ENCODE measurements at regions not wholly inside any gene's neighbourhood (a gene's known extent, or its start where the extent isn't known, plus 50 kb on each side); places are given as distances from the start of the nearest gene placed in this dataset.

DNA sequence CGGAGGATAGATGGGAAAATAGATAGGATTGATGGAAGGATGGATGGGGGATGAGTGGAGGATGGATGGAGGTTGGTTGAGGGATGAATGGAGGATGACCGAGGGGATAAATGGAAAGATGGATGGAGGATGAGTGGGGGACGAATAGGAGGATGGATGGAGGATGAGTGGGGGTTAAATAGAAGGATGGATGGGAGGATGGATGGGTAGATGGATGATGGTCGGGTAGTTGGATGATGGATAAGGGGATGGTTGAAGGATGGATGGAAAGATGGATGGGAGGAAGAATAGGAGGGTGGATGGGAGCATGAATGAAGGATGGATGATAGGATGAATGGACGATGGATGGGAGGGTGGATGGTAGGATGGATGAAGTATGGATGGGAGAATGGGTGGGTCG lies 219.3 kb upstream of the IER5L start:
- no peak for DNase-seq

DNA sequence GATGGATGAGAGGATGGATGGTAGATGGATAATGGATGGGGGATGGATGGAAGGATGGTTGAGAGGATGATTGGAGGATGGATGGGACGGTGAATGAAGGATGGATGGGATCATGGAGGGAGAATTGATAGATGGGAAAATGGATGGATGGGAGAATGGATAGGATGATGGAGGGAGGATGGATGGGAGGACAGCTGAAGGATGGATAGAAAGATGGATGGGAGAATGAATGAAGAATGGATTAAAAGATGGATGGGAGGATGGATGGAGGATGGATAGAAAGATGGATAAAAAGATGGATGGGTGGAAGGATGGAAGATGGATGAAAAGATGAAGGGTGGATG lies 218.3 kb upstream of the IER5L start:
- no peak for DNase-seq

DNA sequence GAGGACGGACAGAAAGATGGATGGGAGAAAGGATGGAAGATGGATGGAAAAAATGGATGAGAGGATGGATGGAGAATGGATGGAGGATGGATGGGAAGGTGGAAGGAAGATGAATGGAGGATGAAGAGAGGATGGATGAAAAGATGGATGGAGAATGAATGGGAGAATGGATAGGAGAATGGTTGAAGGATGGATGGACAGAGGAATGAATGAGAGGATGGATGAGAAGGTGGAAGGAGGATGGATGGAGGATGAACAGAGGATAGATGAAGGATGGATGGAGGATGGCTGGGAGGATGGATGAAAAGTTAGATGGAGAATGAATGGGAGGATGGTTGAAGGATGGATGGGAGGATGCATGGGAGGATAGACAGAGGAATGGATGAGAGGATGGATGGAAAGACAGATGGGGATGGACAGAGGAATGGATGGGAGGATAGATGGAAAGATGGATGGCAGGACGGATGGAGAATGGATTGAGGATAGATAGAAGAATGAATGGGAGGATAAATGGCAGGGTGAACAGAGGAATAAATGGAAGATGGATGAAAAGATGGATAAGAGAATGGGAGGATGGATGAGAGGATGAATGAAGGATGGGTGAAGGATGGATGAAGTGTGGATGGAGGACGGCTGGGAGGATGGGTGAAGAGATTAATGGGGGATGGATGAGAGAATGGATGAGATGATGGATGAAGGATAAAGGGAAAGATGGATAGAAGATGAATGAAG lies 217.7 kb upstream of the IER5L start:
- no peak for DNase-seq

DNA sequence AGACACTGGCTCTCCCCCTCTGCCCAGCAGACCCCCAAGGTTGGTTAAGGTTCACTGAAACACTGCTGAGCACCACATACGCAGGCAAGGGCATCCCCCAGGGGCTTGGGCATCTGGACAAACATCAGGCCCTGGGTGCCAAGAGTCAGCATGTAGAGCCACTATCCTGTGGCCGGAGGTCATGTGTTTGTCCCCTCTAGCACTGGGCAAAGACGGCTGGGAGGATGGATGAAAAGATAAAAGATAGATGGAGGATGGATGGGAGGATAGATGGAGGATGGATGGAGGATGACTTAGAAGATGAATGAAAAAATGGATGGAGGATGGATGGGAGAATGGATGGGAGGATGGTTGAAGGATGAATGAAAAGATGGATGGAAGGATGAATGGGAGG lies 216.8 kb upstream of the IER5L start:
- no peak for DNase-seq

DNA sequence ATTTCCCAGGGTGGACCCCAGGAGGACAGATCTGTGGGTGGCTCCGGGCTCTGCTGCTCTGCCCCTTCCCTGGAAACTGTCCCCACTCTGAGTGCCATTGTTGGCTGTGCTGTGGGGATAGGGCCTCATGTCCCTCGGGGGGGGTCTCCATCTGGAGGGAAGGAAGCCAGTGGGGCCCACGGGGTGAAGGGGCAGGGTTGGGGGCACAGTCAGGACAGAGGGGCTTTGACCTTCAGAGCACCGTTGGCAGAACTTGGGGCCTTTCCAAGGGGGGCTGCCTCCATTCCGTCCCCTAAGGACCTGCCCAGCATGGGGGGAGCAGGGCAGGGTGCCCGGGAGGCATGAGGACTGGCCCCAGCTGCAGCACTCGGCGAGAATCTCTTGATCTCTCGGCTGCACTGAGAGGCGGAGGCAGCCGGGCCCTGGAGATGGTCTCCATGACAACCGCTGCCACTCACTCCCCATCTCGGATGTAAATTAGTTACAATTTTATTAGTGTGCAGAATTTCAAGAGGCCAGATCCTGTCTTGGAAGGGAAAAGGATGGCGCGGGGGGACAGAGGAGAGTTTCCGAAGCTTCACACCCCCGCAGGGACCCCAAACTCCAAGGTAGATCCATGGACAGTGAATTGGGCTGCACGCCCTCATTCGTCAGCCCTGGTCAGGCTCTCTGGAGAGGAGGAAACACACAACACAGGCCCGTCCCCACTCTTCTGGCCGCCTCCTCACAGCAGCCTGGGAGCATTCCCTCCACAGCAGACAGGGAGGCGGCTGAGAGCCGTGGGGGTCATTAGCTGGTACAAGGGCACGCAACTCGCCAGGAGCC lies 216.2 kb upstream of the IER5L start:
- DNase-seq, result no peak

DNA sequence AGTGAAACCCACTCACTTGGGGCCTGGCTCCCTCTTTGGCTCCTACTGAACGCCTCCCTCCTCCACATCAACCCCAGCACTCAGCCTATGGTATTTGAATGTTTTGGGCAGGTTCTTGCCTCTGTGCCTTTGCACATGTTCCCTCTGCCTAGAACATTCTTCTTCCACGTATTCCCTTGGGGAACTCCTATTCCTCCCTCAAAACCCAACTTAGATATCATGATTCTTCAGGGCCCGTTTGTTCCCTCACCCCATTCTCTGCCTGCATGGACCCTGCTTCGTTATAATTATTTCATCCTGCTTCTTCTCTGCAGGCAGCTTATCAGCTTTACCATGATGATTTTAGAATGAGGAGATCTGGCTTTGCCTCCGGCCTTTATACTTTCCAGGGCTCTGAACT lies 215.0 kb upstream of the IER5L start:
- no peak for DNase-seq

DNA sequence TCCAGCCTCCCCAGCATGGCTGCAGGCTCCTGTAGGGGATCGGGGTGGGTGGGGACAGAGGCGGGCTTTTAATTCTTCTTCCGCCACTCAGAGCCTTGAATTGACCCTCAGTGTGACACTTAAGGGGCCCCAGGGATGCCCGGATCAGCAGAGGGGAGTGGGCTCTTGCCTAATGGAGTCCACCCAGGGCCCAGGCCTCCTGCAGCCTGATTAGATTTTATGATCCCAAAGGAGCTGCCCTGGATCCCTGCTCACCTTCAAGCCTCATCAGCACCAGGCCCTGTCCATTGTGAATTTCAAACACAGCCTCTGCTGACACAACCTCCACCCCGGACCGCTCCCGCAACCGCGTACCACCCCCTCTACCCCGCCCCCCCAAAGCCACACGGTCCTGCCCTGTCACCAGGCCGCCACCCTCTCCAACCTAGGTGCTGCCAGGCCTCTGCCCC lies 214.1 kb upstream of the IER5L start:
- DNase-seq, result no peak

DNA sequence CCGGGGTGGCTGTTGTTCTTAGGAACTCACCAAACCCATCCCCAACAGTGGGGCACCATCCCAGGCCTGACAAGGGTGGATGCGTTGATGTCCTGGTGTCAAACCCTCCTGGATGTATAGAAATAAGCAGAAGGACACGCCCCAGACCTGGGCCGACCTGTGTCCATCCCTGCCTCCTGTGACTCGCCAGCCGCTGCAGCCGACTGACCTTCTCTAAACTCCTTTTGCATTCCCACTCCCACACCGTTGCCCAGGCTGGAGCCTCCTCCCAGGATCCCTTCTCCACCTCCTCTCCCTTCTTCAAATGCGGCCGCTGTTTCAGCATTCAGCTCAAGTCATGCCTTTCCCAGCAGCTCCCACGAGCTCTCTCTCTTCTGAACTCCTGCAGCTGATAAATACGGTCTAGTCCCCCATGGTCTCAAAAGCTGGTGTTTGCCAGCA lies 213.2 kb upstream of the IER5L start:
- DNase-seq, result no peak

DNA sequence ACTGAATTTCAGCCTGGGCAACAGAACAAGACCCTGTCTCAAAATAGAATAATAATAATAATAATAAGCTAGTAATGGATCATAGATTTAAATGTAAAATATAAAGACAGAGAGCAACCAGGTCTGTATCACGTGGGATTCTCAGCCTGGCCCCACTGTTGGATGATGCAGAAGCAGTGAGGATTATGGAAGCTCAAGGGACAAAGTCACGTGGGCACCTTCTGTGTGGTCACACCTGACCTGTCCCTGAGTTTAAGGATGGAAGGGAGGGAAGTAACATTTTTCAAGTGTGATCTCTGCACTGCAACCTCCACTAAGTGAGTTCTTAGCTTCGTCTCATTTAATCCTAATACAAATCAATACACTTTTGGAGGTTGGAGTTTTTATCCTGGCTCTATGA lies 212.5 kb upstream of the IER5L start:
- DNase-seq, result no peak

DNA sequence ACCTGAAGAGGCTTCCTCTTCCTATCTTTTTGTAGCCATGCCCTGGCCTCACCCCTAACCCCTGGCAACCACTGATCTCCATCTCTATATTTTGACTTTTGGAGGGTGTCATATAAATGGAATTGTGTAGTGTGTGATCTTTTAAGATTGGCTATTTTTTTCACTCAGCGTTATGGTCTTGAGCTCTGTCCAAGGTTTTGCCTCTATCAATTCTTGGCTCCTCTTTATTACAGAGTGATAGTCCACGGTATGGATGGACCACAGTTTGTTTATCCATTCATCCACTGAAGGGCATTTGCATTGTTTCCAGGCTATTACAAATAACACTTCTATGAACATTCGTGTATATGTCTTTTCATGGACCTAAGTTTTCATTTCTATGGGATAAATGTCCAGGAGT lies 209.8 kb upstream of the IER5L start:
- no peak for DNase-seq

DNA sequence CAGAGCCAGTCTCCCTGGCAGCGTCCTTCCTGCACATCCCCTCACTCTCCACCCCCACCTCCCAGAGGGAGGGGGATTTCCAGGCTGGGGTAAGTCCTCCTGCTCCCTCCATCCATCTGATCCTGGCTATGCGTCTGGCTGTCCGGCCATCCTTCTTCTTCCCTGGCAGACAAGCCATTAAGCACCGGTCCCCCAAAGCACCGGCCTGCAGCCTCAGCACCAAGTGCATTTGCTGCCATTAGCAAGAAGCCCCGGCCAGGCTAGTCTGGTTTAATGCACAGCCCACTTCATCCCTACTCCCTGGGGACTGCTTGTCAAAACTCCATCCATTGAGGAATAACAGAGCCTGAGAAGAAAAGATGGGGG lies 208.7 kb upstream of the IER5L start:
- no peak for DNase-seq

DNA sequence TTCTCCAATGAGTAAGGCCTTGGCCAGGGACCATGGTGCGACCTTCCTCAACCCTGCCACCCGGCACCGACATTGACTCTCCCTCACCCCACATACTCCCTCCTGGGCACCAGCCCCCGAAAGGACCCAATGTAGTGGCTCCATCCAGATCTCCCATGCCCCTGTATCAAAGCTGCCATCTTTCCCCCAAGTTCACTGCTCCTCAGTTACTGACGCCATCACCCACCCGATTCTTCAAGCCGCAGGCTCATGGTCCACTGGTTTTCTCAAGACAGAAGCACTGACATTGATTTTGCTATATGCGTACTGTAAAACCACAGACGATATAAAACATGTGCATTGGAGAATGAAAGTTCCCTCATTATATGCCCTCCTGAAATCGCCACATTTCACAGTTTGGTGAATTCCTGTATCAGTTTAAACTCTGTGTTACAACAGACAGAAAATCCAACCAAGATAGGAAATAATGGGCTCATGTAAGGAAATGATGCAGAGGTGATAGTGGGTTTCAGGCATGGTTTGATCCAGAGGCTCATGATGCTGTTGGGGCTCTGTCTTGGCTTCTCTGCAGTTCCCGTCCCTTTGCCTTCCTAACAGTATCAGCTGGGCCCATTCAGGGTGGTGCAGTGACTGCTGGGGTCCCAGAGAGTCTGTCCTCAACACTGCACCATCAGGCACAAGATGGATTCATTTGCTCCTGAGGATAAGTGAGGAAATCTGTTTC lies 207.3 kb upstream of the IER5L start:
- no peak for DNase-seq

DNA sequence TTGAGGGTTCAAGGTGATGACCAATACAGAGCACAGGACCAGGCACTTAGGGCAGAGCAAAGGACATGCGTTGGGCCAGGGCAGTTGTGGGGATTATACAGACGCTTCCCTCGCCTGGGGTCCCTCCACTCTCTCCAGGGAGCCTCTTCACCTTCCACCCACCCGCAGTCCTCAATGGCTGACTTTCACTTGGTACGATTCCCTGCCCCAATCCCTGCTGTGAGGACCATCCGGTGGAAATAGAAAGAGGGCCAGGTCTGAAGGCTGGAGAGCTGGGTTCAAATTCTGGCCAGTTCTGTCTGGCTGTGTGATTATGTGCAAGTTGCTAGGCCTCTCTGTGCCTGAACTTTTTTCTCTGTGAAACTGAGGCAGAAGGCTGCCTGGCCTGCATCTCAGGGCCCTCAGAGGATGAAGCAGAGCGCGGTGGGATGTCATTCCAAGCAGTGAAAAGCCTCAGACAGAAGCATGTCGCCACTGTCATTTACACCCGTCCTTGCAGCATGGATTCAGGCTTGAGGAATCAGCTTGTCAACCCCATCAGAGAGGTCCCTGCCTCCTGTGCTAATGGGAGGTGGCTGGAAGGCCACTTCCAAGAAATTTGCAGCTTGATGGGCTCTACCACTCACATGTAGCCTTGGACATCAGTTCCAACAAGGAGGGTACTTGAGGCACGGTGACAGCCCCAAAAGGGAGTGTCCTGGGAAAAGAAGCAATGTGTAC lies 206.6 kb upstream of the IER5L start:
- DNase-seq, result no peak

DNA sequence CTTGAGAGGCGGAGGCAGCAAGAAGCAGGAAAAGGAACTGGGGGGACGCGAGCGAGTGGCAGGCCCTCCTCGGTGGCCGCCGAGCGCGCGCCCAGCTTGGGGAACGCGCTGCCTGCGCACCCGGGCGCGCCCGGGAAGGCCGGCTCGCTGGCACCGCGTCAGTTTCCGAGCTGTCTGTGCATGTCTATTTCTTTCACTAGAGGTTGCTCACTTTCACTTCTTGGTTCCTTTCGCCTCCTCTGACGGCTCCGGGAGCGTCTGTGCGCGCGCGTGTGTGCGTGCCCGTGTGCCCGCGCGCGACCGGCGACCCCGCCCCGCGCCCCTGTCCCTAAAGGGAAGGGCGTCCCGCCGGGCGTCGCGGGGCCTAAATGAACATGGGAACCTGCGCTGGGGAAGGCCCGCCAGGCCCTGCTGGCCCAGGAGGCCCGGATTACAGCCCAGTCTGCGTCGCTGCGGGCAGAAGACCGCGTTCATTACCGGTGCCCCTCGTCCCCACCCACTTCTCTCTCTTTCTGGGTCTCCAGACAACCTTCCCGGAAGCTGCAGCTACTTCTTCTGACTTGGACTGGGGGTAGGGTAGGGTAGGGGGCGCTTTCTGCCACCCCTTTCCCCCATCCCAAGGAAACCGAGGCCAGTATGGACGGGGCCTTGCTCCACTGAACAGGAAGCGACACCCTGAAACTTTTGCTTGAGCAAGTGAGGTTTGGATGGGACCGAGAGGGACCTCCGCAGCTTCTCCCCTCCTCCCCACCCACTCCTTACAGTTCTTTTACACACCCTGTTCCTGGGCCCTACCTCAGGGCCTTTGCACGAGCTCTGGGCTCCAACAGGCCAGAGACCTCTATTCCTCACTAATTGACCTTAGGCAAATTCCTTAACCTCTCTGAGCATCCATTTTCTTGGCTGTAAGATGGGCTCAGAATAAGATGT lies 205.8 kb upstream of the IER5L start:
- DNase-seq, result peak; percentile 81 to 86

DNA sequence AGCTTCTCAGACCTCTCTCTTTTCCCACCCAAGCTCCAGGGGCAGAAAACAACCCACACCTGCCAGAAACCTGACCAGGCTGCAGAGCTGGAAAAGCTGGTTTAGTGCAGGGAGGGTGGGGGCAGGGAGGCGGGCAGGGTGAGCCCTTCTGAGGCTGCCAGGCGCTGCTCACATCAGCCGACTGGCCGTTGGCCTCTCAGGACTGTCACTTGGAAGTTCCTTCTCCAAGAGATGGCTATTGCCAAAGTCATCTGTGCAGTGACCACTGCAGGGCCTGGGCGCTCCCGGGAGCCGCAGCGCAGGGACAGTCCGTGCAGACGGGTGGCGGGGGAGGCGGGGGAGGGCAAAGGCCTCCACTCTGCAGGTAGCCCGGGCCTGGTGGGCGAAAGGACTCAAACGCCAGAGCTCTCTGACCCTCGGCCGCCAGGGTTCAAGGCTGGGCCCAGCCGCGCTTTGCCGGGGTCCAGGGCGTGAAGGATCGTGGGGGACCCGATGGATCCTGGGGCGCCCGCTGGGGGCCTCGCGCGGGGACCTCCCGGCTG lies 205.0 kb upstream of the IER5L start:
- DNase-seq, result no peak

DNA sequence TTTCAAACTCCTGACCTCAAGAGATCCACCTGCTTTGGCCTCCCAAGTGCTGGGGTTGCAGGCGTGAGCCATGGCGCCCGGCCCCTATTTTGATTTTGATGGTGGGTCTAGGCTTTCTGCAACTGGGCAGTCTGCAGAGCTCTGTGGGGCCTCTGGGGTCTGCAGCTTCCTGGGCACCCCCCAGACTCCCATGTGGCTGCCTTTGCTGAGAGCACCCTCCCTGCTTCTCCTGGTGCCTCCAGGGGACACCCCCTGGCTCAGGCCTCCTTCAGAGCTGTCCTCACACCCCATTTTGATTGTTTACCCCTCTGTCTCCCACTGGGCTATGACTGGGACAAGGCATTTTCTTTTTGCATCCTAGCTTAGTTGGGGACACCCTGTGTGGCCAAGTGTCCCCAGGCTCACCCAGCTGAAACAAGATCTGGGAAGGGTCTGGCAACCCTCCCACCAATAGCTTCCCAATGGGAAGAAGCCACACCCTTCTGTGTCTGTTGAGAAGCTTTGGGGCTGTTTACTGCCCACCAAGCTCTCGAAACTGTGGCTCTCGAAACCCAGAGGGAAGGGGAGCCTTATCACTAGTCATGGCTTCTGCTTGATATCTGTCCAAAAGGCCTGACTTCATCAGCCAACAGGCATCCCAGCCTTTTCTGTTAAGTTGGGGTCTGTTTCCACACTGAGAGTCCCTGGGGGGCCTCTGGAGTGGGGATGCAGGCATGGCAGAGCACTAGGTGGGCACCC lies 204.4 kb upstream of the IER5L start:
- DNase-seq, result no peak

DNA sequence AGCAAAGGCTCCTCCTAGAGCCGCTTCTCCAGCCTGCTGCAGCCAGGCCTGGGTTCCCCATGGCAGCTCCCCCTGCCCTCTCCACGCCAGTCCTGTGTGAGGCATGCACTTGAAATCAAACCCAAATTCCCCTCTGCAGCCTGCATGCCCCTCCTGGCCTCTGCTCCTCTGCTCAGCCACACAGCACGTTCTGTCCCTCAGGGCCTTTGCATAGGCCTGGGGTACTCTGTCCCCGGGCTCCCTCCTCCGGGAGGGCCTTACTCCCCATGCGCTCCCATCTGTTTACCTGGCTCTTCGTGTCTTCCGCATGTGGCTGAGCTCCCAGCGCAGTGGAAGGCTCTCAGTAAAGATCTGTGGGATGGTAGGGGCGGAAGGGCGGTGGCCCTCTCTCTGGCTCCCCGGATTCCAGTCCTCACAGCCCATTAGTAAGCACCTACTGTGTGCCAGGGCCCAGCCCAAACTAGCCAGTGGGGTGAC lies 203.5 kb upstream of the IER5L start:
- no peak for DNase-seq

DNA sequence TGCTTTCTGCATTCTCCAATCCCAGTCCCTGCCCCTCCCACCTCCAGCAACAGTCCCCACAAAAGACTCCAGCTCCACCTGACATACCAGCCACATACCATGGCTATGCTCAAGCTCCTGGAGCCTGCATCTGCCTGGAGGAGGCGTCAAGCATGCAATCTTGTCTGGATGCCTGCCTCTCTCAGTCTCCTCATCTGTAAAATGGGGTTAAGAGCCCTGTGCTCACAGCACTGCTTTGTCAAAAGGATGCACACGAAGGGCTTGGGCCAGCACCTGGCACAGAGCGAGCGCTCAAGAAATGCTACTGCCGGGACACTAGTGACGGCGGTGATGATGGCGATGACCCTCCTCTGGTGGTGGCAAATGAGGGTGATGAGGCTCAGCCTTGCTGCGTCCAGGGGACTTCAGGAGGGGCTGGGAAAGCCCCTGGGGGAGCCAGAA lies 202.9 kb upstream of the IER5L start:
- DNase-seq, result no peak

DNA sequence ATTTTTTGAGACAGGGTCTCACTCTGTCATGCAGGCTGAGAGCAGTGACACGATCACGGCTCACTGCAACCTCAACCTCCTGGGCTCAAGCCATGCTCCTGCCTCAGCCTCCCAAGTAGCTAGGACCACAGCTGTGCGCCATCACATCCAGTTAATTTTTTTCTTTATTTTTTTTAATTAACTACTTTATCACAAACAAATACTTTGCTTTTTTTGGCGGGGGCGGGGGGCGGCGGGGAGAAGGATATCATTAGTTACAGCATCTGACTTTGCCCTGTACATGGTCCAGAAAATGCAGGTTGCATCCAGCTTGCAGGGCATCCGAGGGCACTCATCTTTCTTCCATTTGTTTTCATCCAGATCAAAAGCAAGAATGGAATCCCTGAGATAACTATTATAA lies 201.8 kb upstream of the IER5L start:
- DNase-seq, result no peak

DNA sequence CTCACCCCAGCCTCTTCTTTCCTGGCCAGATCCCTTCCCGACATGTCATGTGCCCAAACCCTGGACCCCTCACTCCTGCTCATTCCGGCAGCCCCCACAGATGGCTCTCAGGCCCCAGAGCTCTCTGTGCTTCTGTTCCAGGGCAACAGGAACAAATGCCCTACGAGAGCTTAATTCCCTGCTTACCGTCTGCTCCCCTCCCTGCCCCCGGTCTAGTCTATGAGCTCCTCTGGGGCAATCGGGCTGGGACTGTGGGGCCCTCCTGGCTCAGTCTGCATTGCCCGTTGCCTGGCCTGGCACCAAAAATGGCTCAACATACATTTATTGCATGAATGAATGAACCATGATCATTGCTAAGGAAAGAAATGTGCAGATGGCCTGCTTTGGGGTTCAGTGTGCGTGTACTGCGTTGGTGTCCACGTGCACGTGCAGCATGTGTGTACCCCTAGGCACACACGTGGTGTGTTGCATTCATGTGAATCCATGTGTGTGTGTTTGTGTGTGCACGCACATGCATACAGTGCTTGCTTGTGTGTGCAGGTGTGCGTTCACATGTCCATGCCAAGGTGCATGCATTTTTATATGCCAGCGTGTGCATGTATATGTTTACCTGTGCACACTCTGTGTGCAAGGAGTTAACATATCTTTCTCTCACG lies 201.2 kb upstream of the IER5L start:
- no peak for DNase-seq

Data from CD4-positive, alpha-beta T cell treated with Interleukin-1 beta for 1 hour (primary cell).